ENCODE measurements at regions not wholly inside any gene's neighbourhood (a gene's known extent, or its start where the extent isn't known, plus 50 kb on each side); places are given as distances from the start of the nearest gene placed in this dataset.

DNA sequence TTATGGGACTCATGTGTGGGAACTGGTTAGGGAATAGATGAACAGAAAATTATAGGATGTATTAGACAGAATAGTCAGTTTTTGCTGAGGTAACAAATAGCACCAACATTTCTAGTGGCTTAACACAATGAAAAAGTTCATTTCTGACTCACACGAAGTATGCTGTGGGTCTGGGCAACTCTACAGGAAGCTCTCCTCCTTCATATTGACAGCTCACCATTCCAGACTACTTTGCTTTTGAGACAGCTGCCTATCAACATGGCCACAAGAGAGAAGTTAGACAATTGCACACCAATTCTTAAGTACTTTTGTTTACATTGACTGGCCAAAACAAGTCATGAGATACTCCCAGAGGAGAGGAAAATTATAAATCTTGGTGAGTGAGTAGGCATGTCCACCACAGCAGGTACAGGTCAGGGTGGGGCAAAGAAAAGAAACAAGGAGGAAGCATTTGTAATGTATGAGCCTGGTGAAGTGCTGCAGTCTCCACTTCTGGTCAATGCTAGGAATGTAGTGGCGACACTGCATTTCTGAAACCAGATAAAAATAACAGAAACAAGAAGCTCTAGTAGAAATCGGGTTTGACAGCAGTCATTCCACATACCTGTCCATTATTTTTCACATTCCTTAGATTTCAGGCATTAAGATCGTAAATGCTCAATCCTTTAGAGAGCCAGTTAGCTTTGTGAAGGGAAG is 141.6 kb downstream of the ICOS start:
- Histone ChIP-seq H3K9me2 (replicated peaks; ENCODE audit: insufficient read depth, low read length) (no peaks in the 10 kb centered on the region), H3K27me3 (replicated peaks; ENCODE audit: insufficient read depth, low read length) (no peaks in the 10 kb centered on the region), H3K9ac (ENCODE audit: low read length) (no peak overlapping the region), H3K9me3 (replicated peaks; ENCODE audit: insufficient read depth, low read length) (no peaks in the 10 kb centered on the region), H3F3A (ENCODE audit: insufficient read depth, low read length) (no peaks in the 10 kb centered on the region), H3K36me3 (replicated peaks; ENCODE audit: insufficient read depth, low read length) (no peaks in the 10 kb centered on the region), H4K20me1 (ENCODE audit: insufficient read depth, low read length) (no peaks in the 10 kb centered on the region), H3K4me2 (ENCODE audit: low read depth, low read length) (peak overlapping the region; percentile 23; the same call in 1 of the 2 replicates), H3K4me1 (ENCODE audit: low read length) (peaks cover 19% of the 10 kb centered on the region), H3K27ac (ENCODE audit: low read length) (peak overlapping the region; percentile 37; the same call in 1 of the 2 replicates), H3K4me3 (ENCODE audit: low read length) (no peak overlapping the region), H2AFZ (ENCODE audit: low read length) (0 out of 2 replicates have a peak overlapping the region, but pooled peaks have one; percentile 16), H3K79me2 (ENCODE audit: low read length) (no peaks in the 10 kb centered on the region)
- peak; percentile 52 for DNase-seq
- TF ChIP-seq, protein P1, sequence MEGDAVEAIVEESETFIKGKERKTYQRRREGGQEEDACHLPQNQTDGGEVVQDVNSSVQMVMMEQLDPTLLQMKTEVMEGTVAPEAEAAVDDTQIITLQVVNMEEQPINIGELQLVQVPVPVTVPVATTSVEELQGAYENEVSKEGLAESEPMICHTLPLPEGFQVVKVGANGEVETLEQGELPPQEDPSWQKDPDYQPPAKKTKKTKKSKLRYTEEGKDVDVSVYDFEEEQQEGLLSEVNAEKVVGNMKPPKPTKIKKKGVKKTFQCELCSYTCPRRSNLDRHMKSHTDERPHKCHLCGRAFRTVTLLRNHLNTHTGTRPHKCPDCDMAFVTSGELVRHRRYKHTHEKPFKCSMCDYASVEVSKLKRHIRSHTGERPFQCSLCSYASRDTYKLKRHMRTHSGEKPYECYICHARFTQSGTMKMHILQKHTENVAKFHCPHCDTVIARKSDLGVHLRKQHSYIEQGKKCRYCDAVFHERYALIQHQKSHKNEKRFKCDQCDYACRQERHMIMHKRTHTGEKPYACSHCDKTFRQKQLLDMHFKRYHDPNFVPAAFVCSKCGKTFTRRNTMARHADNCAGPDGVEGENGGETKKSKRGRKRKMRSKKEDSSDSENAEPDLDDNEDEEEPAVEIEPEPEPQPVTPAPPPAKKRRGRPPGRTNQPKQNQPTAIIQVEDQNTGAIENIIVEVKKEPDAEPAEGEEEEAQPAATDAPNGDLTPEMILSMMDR (IDR thresholded peaks at IDR 0.05; ENCODE audit: low read length): no peak

DNA sequence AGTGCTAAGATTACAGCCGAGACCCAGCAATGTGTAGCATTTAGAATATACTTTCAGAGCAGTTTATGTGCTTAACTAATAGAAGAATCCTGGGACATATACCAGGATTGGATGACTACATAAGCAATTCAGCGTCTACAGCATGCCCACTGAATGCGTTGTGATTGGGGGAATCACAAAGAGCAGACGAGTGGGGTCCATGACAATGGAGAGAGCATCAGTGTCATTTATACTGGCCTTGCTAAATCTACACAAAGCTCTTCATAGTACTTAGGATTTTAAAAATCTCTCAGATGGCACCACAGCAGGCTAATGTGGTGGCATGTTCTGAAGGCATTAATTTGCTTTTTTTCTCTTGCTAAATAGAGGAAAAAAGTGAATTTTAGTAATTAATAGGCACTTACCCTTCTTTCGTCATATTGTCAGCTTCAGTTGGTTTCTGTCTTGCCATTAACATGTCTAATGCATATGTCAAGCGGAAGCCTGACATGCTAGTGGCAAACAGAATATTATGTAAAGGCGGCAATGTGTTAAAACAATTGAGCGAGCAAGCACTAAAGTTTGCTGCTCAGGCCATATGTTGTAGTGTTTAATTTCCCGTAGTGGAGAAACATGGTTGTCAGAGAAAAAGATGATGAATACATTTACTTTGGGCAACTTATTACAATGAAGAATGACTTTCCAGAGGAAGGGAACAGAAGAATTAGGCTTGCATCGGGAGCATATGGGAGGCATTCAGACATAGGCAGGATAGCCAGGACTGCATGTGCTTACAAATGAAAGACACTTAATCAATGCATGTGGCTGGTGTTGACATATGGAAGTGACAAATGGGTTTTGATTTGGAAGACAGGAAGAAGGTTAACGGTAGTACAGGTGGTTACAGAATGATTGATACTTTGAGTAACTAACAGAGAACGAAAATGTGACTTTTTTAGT is 145.2 kb downstream of the ICOS start:
- no peak overlapping the region for H3K4me2 ChIP-seq (ENCODE audit: low read depth, low read length)
- H3K9me3 ChIP-seq (replicated peaks; ENCODE audit: insufficient read depth, low read length): no peaks in the 10 kb centered on the region
- no peaks in the 10 kb centered on the region for H3K79me2 ChIP-seq (ENCODE audit: low read length)
- no peaks in the 10 kb centered on the region for H3K9me2 ChIP-seq (replicated peaks; ENCODE audit: insufficient read depth, low read length)
- H4K20me1 ChIP-seq (ENCODE audit: insufficient read depth, low read length): no peaks in the 10 kb centered on the region
- H3F3A ChIP-seq (ENCODE audit: insufficient read depth, low read length): no peaks in the 10 kb centered on the region
- no peak overlapping the region for H3K27ac ChIP-seq (ENCODE audit: low read length)
- TF ChIP-seq, protein P1 (IDR thresholded peaks at IDR 0.05; ENCODE audit: low read length): no peak
- TF ChIP-seq EZH2phosphoT487 (IDR thresholded peaks at IDR 0.05; ENCODE audit: low read length): no peak
- TF ChIP-seq EZH2 (optimal IDR thresholded peaks at IDR 0.05; ENCODE audit: low read depth, low read length): no peak
- H3K36me3 ChIP-seq (replicated peaks; ENCODE audit: insufficient read depth, low read length): no peaks in the 10 kb centered on the region
- H2AFZ ChIP-seq (ENCODE audit: low read length): no peak overlapping the region
- H3K9ac ChIP-seq (ENCODE audit: low read length): no peak overlapping the region
- no peak overlapping the region for H3K4me3 ChIP-seq (ENCODE audit: low read length)
- no peaks in the 10 kb centered on the region for H3K27me3 ChIP-seq (replicated peaks; ENCODE audit: insufficient read depth, low read length)
- H3K4me1 ChIP-seq (ENCODE audit: low read length): peaks cover 19% of the 10 kb centered on the region
- DNase-seq: no peak

DNA sequence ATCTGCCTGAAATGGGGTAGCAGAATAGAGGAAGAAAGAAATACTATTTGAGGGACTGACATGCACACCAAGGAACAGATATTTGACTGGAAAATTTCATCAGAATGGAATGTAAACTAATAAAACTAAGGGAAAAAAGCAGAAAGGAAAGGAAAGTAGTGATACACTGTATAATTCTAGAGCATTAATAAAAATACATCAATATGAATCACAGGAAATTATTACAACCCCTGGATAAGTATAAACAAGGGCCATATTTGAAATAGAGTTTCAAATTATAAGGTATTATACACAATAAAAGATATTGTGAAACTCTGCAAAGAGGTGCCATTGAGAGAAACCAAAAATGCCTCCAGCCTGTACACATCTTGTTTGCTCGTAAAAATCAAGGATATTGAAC is 149.6 kb downstream of the ICOS start:
- no peaks in the 10 kb centered on the region for H3K27me3 ChIP-seq (replicated peaks; ENCODE audit: insufficient read depth, low read length)
- H3K4me2 ChIP-seq (ENCODE audit: low read depth, low read length): no peak overlapping the region
- H3F3A ChIP-seq (ENCODE audit: insufficient read depth, low read length): no peaks in the 10 kb centered on the region
- H4K20me1 ChIP-seq (ENCODE audit: insufficient read depth, low read length): no peaks in the 10 kb centered on the region
- no peaks in the 10 kb centered on the region for H3K36me3 ChIP-seq (replicated peaks; ENCODE audit: insufficient read depth, low read length)
- no peak overlapping the region for H3K9ac ChIP-seq (ENCODE audit: low read length)
- no peak overlapping the region for H3K27ac ChIP-seq (ENCODE audit: low read length)
- TF ChIP-seq EZH2phosphoT487 (IDR thresholded peaks at IDR 0.05; ENCODE audit: low read length) (no peak), EZH2 (optimal IDR thresholded peaks at IDR 0.05; ENCODE audit: low read depth, low read length) (no peak)
- TF ChIP-seq, protein P1 (IDR thresholded peaks at IDR 0.05; ENCODE audit: low read length): no peak
- H3K9me2 ChIP-seq (replicated peaks; ENCODE audit: insufficient read depth, low read length): no peaks in the 10 kb centered on the region
- no peak overlapping the region for H2AFZ ChIP-seq (ENCODE audit: low read length)
- no peaks in the 10 kb centered on the region for H3K79me2 ChIP-seq (ENCODE audit: low read length)
- DNase-seq: no peak
- H3K9me3 ChIP-seq (replicated peaks; ENCODE audit: insufficient read depth, low read length): no peaks in the 10 kb centered on the region
- H3K4me1 ChIP-seq (ENCODE audit: low read length): no peaks in the 10 kb centered on the region
- H3K4me3 ChIP-seq (ENCODE audit: low read length): no peak overlapping the region
